ENCODE measurements at regions not wholly inside any gene's neighbourhood (a gene's known extent, or its start where the extent isn't known, plus 50 kb on each side); places are given as distances from the start of the nearest gene placed in this dataset.

DNA sequence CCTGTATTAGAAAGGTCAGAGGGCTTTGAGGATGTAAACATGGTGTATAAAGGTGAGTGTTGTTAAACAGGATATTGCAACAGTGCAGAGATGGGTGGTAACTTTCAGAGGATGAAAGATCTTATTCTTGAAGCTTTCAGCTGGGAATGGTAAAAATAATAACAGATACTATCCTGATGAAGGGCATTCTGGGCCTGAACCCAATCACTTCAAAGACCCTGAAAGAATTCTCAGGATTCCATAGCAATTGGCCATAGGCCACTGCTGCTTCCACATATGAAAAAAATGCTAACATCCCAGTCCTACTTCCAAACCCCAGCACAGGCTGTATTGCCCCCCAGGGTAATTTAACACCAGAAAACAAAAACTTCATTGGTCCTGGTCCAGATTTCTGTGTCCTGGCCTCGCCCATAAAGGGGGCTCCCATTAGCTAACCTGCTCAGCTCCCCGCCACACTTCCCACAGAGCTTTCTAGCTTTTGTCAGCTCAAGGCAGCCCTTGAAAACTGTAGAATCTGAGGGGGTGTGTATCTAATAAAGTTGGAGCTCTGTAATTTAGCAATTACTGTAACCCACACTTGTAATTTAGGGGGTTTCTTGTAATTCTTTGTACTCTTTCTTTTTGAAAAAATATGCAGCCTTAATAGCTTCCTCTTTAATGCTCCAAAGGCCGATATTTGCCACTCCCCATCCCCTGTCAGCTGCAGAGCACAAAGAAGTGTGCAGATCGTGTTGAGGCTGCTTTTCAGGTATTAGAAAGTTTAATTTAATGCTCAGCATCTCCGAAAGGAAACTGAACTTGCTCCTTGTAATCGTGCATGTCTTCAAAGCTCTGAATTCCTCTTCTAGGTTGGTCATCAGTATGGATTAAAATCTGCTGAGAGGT, 371.5 kb downstream of the SEC14L1 start:
- no peak for DNase-seq (ENCODE audit: low spot score)
- in situ Hi-C loops (cut with MboI; ENCODE audit: low pct_unique_long_range_greater_than_20kb, low sequenced_read_pairs, unreplicated experiment): no loop called here
- TF ChIP-seq, protein P1, sequence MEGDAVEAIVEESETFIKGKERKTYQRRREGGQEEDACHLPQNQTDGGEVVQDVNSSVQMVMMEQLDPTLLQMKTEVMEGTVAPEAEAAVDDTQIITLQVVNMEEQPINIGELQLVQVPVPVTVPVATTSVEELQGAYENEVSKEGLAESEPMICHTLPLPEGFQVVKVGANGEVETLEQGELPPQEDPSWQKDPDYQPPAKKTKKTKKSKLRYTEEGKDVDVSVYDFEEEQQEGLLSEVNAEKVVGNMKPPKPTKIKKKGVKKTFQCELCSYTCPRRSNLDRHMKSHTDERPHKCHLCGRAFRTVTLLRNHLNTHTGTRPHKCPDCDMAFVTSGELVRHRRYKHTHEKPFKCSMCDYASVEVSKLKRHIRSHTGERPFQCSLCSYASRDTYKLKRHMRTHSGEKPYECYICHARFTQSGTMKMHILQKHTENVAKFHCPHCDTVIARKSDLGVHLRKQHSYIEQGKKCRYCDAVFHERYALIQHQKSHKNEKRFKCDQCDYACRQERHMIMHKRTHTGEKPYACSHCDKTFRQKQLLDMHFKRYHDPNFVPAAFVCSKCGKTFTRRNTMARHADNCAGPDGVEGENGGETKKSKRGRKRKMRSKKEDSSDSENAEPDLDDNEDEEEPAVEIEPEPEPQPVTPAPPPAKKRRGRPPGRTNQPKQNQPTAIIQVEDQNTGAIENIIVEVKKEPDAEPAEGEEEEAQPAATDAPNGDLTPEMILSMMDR (IDR thresholded peaks at IDR 0.05; ENCODE audit: extremely low read depth, insufficient read depth, missing control alignments): no peak

DNA sequence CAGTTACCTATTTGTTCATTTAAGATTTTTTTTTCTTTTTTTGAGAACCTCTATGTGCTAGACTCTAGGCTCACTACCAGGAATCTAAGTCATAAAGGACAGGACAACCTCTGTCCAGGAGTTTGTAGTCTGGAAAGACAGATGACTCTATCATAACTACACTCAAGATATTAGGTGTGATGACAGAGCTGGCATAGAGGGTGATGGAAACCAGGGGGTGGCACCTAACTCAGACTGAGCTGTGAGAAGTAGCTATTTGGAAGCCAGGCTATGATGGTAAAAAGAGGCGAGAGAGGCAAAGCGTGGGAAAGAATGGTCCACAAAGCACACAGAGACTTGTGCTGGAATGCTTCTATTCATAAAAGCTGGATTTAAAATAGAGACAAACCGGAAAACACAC, 372.3 kb downstream of the SEC14L1 start:
- in situ Hi-C loops (cut with MboI; ENCODE audit: low pct_unique_long_range_greater_than_20kb, low sequenced_read_pairs, unreplicated experiment): no loop called here
- DNase-seq (ENCODE audit: low spot score): no peak
- TF ChIP-seq, protein P1 (IDR thresholded peaks at IDR 0.05; ENCODE audit: extremely low read depth, insufficient read depth, missing control alignments): no peak

DNA sequence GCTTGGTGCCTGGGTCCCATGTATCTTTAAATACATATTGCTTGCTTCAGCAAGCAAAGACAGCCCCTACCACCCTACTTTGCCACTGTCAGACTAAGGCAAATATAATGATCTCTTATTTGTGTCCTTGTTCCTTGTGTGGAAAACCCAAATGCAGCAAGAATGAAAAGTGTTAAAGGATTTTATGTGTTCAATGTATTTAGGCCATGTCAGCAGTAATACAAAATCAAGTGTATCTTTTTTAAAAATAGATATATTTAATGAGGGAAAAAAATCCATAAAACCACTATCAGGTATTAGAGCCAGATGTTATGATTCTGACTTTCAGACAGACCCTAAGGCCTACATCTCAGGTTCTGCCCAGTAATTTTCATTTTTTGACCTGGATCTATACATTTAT, 374.5 kb downstream of the SEC14L1 start:
- TF ChIP-seq, protein P1 (IDR thresholded peaks at IDR 0.05; ENCODE audit: extremely low read depth, insufficient read depth, missing control alignments): no peak
- in situ Hi-C loops (cut with MboI; ENCODE audit: low pct_unique_long_range_greater_than_20kb, low sequenced_read_pairs, unreplicated experiment): no loop called here
- DNase-seq (ENCODE audit: low spot score): no peak

DNA sequence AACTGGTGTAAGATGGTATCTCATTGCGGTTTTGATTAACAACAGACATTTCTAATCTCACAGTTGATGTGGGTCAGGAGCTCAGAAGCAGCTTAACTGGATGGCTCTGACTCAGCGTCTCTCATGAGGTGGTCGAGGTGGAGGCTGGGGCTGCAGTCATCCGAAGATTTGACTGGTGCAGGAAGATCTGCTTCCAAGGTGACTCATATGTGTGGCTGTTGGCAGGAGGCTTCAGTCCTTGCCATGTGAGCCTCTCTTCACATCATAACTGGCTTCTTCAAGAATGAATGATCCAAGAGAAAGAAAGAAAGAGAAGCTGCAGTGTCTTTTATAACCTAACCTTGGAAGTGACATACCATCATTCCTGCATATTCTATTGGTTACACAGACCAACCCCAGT, 376.1 kb downstream of the SEC14L1 start:
- TF ChIP-seq, protein P1 (IDR thresholded peaks at IDR 0.05; ENCODE audit: extremely low read depth, insufficient read depth, missing control alignments): no peak
- no peak for DNase-seq (ENCODE audit: low spot score)
- in situ Hi-C loops (cut with MboI; ENCODE audit: low pct_unique_long_range_greater_than_20kb, low sequenced_read_pairs, unreplicated experiment): no loop called here

DNA sequence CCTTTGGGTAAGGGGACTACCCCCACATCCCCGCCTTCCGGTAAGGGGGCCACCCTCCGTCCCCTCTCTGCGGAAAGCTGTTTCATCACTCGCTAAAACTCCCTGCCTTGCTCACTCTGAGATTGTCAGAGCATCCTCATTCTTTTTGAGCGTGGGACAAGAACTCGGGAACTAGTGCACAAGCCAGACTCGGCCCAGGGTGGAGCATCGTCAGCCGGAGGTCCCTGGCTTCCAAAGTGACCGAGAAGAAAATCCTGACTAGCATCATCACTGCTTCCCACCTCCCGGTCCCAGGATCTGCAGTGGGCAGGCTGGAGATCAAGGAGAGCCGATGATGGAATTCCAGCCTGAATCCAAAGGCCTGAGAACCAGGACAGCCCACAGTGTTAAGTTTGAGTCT, 380.3 kb downstream of the SEC14L1 start:
- TF ChIP-seq, protein P1 (IDR thresholded peaks at IDR 0.05; ENCODE audit: extremely low read depth, insufficient read depth, missing control alignments): no peak
- in situ Hi-C loops (cut with MboI; ENCODE audit: low pct_unique_long_range_greater_than_20kb, low sequenced_read_pairs, unreplicated experiment): no loop called here
- no peak for DNase-seq (ENCODE audit: low spot score)

DNA sequence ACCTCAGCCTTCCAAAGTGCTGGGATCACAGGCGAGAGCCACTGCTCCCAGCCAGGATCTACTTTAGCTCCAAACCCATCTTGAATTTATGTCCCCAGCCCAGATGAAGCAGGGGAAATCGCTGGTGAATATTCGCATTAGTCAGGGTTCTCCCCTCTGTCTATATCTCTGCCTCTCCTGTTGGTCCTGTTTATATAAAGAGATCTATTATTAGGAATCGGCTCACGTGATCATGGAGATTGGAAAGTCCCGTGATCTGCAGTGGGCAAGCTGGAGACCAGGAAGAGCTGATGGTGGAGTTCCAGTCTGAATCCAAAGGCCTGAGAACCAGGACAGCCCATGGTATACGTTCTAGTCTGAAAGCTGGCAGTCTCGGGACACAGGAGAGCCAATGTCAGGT, 382.8 kb downstream of the SEC14L1 start:
- TF ChIP-seq, protein P1 (IDR thresholded peaks at IDR 0.05; ENCODE audit: extremely low read depth, insufficient read depth, missing control alignments): no peak
- in situ Hi-C loops (cut with MboI; ENCODE audit: low pct_unique_long_range_greater_than_20kb, low sequenced_read_pairs, unreplicated experiment): no loop called here
- DNase-seq (ENCODE audit: low spot score): no peak

All from GM13977 (cell line).